Activated naive CD8-positive, alpha-beta T cell treated with anti-CD3 and anti-CD28 coated beads, Interleukin-2, amount 10 ng/mL, durations not matched to agents 7 days and 5 days (primary cell): ENCODE measurements at regions not wholly inside any gene's neighbourhood (a gene's known extent, or its start where the extent isn't known, plus 50 kb on each side); places are given as distances from the start of the nearest gene placed in this dataset.
"Not testable (repeated sequence)": the region's sequence is repeated elsewhere in the genome, so short reads cannot be mapped to it uniquely, and the experiment has no call there.

ENCODE experiments used
- ATAC-seq: fragments of 150-1000 bp; cut with Tn5 transposase; one replicate; pipeline ENCODE4 v1.10.0; 2021; ENCODE audit warnings: low read depth, moderate library complexity
- POLR2A ChIA-PET: fragments of 350-600 bp; sonication (Branson Sonifier 250); formaldehyde crosslinking; loops from one replicate; lab custom pipeline; 2021; ENCODE audit warnings: antibody characterized with exemption; lab: Charles Lee
- DNase-seq: peaks from one replicate; pipeline ENCODE4 v3.0.0; 2021
- H3K27ac Mint-ChIP-seq: one replicate; pipeline ENCODE4 v1.8.0; 2022; ENCODE audit warnings: mild to moderate bottlenecking, mixed read lengths
- H3K27me3 Mint-ChIP-seq: one replicate; pipeline ENCODE4 v1.8.0; 2022; ENCODE audit warnings: mild to moderate bottlenecking, moderate library complexity, mixed read lengths
- H3K36me3 Mint-ChIP-seq: one replicate; pipeline ENCODE4 v1.8.0; 2021; ENCODE audit warnings: mild to moderate bottlenecking, mixed read lengths
- H3K4me1 Mint-ChIP-seq: one replicate; pipeline ENCODE4 v1.8.0; 2021; ENCODE audit warnings: mixed read lengths
- H3K4me3 Mint-ChIP-seq: one replicate; pipeline ENCODE4 v1.8.0; 2022; ENCODE audit warnings: mild to moderate bottlenecking, moderate library complexity, mixed read lengths
- H3K9me3 Mint-ChIP-seq: one replicate; pipeline ENCODE4 v1.8.0; 2021; ENCODE audit warnings: mixed read lengths

DNA sequence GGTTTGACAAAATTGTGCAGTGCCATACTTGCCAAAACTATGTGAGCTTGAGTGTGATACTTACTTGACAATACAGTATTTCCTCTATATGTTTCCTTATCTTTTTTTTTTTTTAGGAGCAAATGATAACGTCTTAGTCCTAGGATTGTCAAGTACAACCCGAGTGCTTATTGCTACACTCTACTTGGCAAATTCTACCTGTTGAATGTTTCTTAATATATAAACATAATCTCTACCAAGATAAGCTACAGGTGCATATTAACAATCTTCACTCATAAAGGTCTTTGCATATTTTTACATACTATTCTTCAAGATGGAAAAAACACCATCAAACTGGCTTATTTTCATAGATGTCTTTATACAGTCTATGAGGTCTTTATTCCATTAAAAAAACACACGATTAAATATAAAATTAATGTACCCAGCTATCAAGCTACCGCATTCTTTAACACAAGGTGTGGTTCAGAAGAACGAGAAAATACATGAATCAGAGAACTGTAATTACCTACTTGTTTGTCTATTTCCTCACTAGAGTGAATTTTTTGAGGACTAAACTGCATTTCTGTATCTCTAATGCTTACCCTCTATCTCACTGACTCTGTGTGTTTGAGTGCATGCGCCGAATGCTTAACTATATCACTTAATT lies 76.1 kb upstream of the PDSS1 start:
- H3K4me1 Mint-ChIP-seq = peaks cover 4% of the 10 kb centered on the region
- H3K9me3 Mint-ChIP-seq = no peaks in the 10 kb centered on the region
- H3K4me3 Mint-ChIP-seq = no peak overlapping the region
- no peaks in the 10 kb centered on the region for H3K36me3 Mint-ChIP-seq
- H3K27me3 Mint-ChIP-seq = peaks cover 39% of the 10 kb centered on the region
- POLR2A ChIA-PET = no interaction called here
- DNase-seq (no peak), ATAC-seq (no peak)
- H3K27ac Mint-ChIP-seq = no peak overlapping the region

GRCh38 chr10:26621889-26622711 lies 75.4 kb upstream of the PDSS1 start:
- Mint-ChIP-seq H3K4me3 (peak overlapping the region; percentile 42), H3K9me3 (no peaks in the 10 kb centered on the region), H3K27ac (no peak overlapping the region), H3K4me1 (peaks cover 4% of the 10 kb centered on the region), H3K36me3 (no peaks in the 10 kb centered on the region), H3K27me3 (peaks cover 39% of the 10 kb centered on the region)
- ATAC-seq = peak; percentile 52
- POLR2A ChIA-PET = no interaction called here
- peak; percentile 47 for DNase-seq

DNA sequence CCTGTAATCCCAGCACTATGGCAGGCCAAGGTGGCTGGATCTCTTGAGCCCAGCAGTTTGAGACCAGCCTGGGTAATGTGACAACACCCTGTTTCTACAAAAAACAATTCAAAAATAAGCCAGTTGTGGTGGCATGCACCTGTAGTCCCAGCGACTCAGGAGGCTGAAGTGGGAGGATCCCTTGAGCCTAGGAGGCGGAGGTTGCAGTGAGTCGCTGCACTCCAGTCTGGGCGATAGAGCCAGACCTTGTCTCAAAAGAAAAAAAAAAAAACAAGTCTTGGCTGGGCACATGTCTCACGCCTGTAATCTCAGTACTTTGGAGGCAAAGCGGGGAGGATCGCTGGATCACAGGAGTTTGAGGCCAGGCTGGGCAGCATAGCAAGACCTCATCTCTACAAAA lies 74.6 kb upstream of the PDSS1 start:
- POLR2A ChIA-PET = no interaction called here
- Mint-ChIP-seq H3K27ac (no peak overlapping the region), H3K4me3 (peak overlapping the region; percentile 42), H3K36me3 (no peaks in the 10 kb centered on the region), H3K4me1 (peaks cover 4% of the 10 kb centered on the region), H3K27me3 (peaks cover 39% of the 10 kb centered on the region), H3K9me3 (no peaks in the 10 kb centered on the region)
- ATAC-seq = no peak
- DNase-seq = no peak

GRCh38 chr10:26624006-26624405 lies 73.5 kb upstream of the PDSS1 start:
- POLR2A ChIA-PET = no interaction called here
- H3K36me3 Mint-ChIP-seq = no peaks in the 10 kb centered on the region
- peaks cover 39% of the 10 kb centered on the region for H3K27me3 Mint-ChIP-seq
- no peak overlapping the region for H3K27ac Mint-ChIP-seq
- no peak overlapping the region for H3K4me3 Mint-ChIP-seq
- no peaks in the 10 kb centered on the region for H3K9me3 Mint-ChIP-seq
- H3K4me1 Mint-ChIP-seq = peaks cover 4% of the 10 kb centered on the region
- no peak for ATAC-seq
- DNase-seq = no peak

DNA sequence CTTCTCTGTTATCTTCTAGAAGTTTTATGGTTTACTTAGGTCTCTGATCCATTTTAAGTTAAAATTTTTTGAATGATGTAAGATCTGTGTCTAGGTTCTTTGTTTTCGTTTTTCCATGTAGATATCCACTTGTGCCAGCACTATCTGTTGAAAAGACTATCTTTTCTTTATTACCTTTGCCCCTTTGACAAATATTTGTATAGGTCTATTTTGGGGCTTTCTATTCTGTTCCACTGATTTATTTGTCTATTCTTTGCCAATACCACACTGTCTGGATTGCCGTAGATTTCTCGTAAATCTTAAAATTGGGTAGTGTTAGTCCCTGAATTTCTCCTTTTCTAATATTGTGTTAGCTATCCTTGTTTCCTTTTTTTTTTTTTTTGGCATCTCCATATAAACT lies 71.4 kb upstream of the PDSS1 start:
- POLR2A ChIA-PET = no interaction called here
- H3K27ac Mint-ChIP-seq = no peak overlapping the region
- H3K36me3 Mint-ChIP-seq = peaks cover 3% of the 10 kb centered on the region
- peaks cover 4% of the 10 kb centered on the region for H3K4me1 Mint-ChIP-seq
- no peaks in the 10 kb centered on the region for H3K9me3 Mint-ChIP-seq
- no peak overlapping the region for H3K4me3 Mint-ChIP-seq
- no peak for DNase-seq
- peaks cover 39% of the 10 kb centered on the region for H3K27me3 Mint-ChIP-seq
- no peak for ATAC-seq

DNA sequence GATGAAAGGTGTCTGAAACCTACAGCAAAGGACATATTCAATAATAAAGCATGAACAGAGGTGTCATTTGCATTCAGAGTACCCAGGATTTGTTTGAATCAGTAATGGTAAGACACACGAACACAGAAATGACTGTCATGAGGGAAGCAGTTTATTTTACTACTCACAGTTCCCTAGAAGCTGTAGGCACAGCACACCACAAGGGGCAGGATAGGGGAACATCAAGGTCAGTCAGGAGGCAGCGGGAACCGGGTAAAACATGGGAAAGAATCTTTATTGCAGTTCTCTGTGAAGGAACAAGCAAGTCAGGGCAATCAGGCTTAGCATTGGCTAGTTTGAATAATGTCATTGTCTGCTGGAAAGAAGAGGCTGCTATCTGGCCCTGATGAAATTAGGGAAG lies 70.2 kb upstream of the PDSS1 start:
- DNase-seq (no peak), ATAC-seq (no peak)
- no peak overlapping the region for H3K27ac Mint-ChIP-seq
- H3K9me3 Mint-ChIP-seq = peaks cover 1% of the 10 kb centered on the region
- no peaks in the 10 kb centered on the region for H3K4me1 Mint-ChIP-seq
- no peak overlapping the region for H3K4me3 Mint-ChIP-seq
- POLR2A ChIA-PET = no interaction called here
- peaks cover 3% of the 10 kb centered on the region for H3K36me3 Mint-ChIP-seq
- peaks cover 31% of the 10 kb centered on the region for H3K27me3 Mint-ChIP-seq

DNA sequence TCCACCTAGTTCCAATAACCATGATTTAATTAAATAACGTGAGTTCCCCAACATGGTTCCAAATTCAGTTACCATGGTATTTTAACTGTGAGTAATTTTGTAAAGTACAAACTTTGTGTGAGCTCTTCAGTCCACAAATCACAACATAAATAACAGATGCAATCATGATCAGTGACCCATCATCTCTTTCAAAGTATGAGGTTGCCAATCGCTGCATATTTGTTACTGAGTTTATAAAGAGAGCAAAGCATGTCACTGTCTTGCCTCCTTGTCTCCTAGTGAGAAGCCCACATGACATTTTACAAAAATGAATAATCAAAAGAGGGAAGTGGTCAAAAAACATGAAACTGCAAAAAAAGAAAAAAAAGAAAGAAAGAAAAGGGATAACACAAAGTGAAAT lies 69.1 kb upstream of the PDSS1 start:
- H3K27ac Mint-ChIP-seq = no peak overlapping the region

GRCh38 chr10:26632171-26632570 lies 65.3 kb upstream of the PDSS1 start:
- DNase-seq, H3K9me3 Mint-ChIP-seq, H3K27me3 Mint-ChIP-seq, H3K27ac Mint-ChIP-seq, H3K4me3 Mint-ChIP-seq, H3K4me1 Mint-ChIP-seq, ATAC-seq, POLR2A ChIA-PET, H3K36me3 Mint-ChIP-seq: not testable (repeated sequence)

More for the DNA sequence above, 69.1 kb upstream of the PDSS1 start:
- Mint-ChIP-seq H3K4me3 (no peak overlapping the region), H3K27me3 (peaks cover 26% of the 10 kb centered on the region), H3K36me3 (peaks cover 3% of the 10 kb centered on the region), H3K9me3 (peaks cover 6% of the 10 kb centered on the region), H3K4me1 (no peaks in the 10 kb centered on the region)
- ATAC-seq (no peak), DNase-seq (no peak)
- POLR2A ChIA-PET = no interaction called here

- H3K27me3 Mint-ChIP-seq, DNase-seq, H3K4me1 Mint-ChIP-seq, POLR2A ChIA-PET, H3K4me3 Mint-ChIP-seq, ATAC-seq, H3K9me3 Mint-ChIP-seq, H3K36me3 Mint-ChIP-seq, H3K27ac Mint-ChIP-seq: not testable (repeated sequence)
Observed at GRCh38 chr10:26634111-26634510, 63.4 kb upstream of the PDSS1 start.

GRCh38 chr10:26637521-26638275 lies 59.8 kb upstream of the PDSS1 start:
- Mint-ChIP-seq H3K36me3 (no peaks in the 10 kb centered on the region), H3K4me1 (no peaks in the 10 kb centered on the region), H3K27me3 (peaks cover 5% of the 10 kb centered on the region), H3K27ac (no peak overlapping the region), H3K9me3 (peaks cover 5% of the 10 kb centered on the region), H3K4me3 (no peak overlapping the region)
- DNase-seq (no peak), ATAC-seq (no peak)
- POLR2A ChIA-PET = no interaction called here

- no peak overlapping the region for H3K27ac Mint-ChIP-seq
- DNase-seq (no peak), ATAC-seq (no peak)
- peaks cover 4% of the 10 kb centered on the region for H3K27me3 Mint-ChIP-seq
- POLR2A ChIA-PET = no interaction called here
- no peaks in the 10 kb centered on the region for H3K36me3 Mint-ChIP-seq
- no peaks in the 10 kb centered on the region for H3K9me3 Mint-ChIP-seq
- H3K4me3 Mint-ChIP-seq = no peak overlapping the region
- H3K4me1 Mint-ChIP-seq = no peaks in the 10 kb centered on the region
Observed at GRCh38 chr10:26640391-26640790, 57.1 kb upstream of the PDSS1 start.

DNA sequence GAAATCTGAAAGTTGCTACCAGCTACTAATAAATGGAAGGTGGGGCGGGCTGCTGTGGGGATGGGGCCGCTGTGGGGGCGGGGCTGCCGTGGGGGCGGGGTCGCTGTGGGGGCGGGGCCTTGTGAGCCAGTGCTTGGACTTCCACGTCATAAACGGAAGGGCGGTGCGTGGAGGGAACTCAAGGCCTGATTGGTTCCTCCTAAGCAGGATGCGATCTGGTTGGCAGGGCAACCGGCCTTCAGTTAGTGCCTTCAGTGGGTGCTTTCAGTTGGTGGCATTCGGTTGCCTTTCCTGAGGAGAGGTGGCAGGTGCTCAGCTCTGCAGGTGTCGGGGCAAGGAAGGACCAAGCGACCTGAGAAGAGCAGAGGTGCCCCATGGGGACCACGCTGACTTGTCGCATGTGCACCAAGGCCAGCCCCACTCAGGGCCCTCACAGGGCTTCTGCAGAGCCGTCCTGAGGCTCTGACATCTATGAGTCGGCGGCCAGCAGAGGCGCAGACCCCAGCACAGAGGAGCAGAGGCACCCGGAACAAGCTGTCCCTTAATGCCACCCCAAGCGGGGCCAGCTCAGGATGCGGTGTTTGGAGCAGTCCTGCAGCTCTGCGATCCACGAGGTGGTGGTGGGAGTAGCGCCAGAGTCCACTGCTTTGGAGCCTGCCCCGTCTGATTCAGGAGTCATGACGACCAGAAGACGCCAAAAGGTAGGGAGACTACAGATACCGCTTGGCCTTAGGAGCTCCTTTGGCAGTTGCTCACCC lies 54.4 kb upstream of the PDSS1 start:
- H3K4me3 Mint-ChIP-seq = no peak overlapping the region
- no peak overlapping the region for H3K27ac Mint-ChIP-seq
- H3K9me3 Mint-ChIP-seq = no peaks in the 10 kb centered on the region
- DNase-seq (no peak), ATAC-seq (no peak)
- no peaks in the 10 kb centered on the region for H3K36me3 Mint-ChIP-seq
- no peaks in the 10 kb centered on the region for H3K4me1 Mint-ChIP-seq
- POLR2A ChIA-PET = no interaction called here
- H3K27me3 Mint-ChIP-seq = no peaks in the 10 kb centered on the region

- Mint-ChIP-seq H3K9me3 (no peaks in the 10 kb centered on the region), H3K36me3 (no peaks in the 10 kb centered on the region), H3K27me3 (no peaks in the 10 kb centered on the region), H3K27ac (no peak overlapping the region), H3K4me1 (no peaks in the 10 kb centered on the region), H3K4me3 (no peak overlapping the region)
- no peak for DNase-seq
- POLR2A ChIA-PET = interaction anchor here (0.6 kb wide), 1 partner anchor 13 kb away, joined by 3 read pairs; no protein-coding TSS in a partner anchor
- no peak for ATAC-seq
Observed at GRCh38 chr10:26647602-26648244, 49.8 kb upstream of the PDSS1 start.
